Nephron progenitor cell (in vitro differentiated cells): ENCODE measurements at regions not wholly inside any gene's neighbourhood (a gene's known extent, or its start where the extent isn't known, plus 50 kb on each side); places are given as distances from the start of the nearest gene placed in this dataset.
"Not testable (repeated sequence)": the region's sequence is repeated elsewhere in the genome, so short reads cannot be mapped to it uniquely, and the experiment has no call there.

Experiments used
- DNase-seq: peaks from one replicate; pipeline ENCODE4 v3.0.0; 2021
- H3K27ac Mint-ChIP-seq: 2 replicates; pipeline ENCODE4 v1.8.0; 2021; ENCODE audit warnings: mild to moderate bottlenecking, moderate library complexity, mixed read lengths
- H3K27me3 Mint-ChIP-seq: 2 replicates; pipeline ENCODE4 v1.8.0; 2021; ENCODE audit warnings: mild to moderate bottlenecking, low read depth, mixed read lengths; ENCODE audit not compliant: poor library complexity
- H3K36me3 Mint-ChIP-seq: 2 replicates; pipeline ENCODE4 v1.8.0; 2021; ENCODE audit warnings: low read depth, mixed read lengths
- H3K4me1 Mint-ChIP-seq: 2 replicates; pipeline ENCODE4 v1.8.0; 2021; ENCODE audit warnings: mixed read lengths
- H3K4me3 Mint-ChIP-seq: 2 replicates; pipeline ENCODE4 v1.8.0; 2021; ENCODE audit warnings: mild to moderate bottlenecking, moderate library complexity, mixed read lengths
- H3K9me3 Mint-ChIP-seq: 2 replicates; pipeline ENCODE4 v1.8.0; 2021; ENCODE audit warnings: mild to moderate bottlenecking, moderate library complexity, mixed read lengths
- CTCF ChIP-seq: fragments of 200-600 bp; sonication (generic); IDR thresholded peaks from 2 replicates; pipeline ENCODE4 v1.5.0; 2021; ENCODE audit warnings: antibody characterized with exemption

- DNase-seq, result no peak
- Mint-ChIP-seq H3K9me3 (peaks cover 28% of the 10 kb centered on the region), H3K27ac (no peak overlapping the region), H3K4me3 (no peak overlapping the region), H3K36me3 (no peaks in the 10 kb centered on the region), H3K4me1 (no peaks in the 10 kb centered on the region), H3K27me3 (peaks cover 2% of the 10 kb centered on the region)
- TF ChIP-seq CTCF, result no peak
Observed at GRCh38 chr12:87425942-87426554, 603.2 kb downstream of the C12orf50 start.

GRCh38 chr12:87421233-87421632 is 608.0 kb downstream of the C12orf50 start:
- H3K27ac Mint-ChIP-seq, H3K4me3 Mint-ChIP-seq, DNase-seq, H3K4me1 Mint-ChIP-seq, H3K27me3 Mint-ChIP-seq, H3K36me3 Mint-ChIP-seq: not testable (repeated sequence)
- H3K9me3 Mint-ChIP-seq, result peaks cover 27% of the 10 kb centered on the region

- Mint-ChIP-seq H3K9me3 (peaks cover 17% of the 10 kb centered on the region), H3K36me3 (no peaks in the 10 kb centered on the region), H3K4me3 (no peak overlapping the region), H3K27ac (no peak overlapping the region), H3K27me3 (peaks cover 2% of the 10 kb centered on the region), H3K4me1 (no peaks in the 10 kb centered on the region)
- no peak for TF ChIP-seq CTCF
- no peak for DNase-seq
Observed at GRCh38 chr12:87413784-87414183, 615.4 kb downstream of the C12orf50 start.

- H3K4me1 Mint-ChIP-seq, result no peaks in the 10 kb centered on the region
- H3K4me3 Mint-ChIP-seq, result no peak overlapping the region
- peaks cover 5% of the 10 kb centered on the region for H3K9me3 Mint-ChIP-seq
Observed at GRCh38 chr12:87406926-87407325, 622.3 kb downstream of the C12orf50 start.

GRCh38 chr12:87405918-87406317 is 623.3 kb downstream of the C12orf50 start:
- H3K36me3 Mint-ChIP-seq, result no peaks in the 10 kb centered on the region
- H3K4me3 Mint-ChIP-seq, result no peak overlapping the region
- TF ChIP-seq CTCF, result no peak
- no peak overlapping the region for H3K27ac Mint-ChIP-seq
- H3K4me1 Mint-ChIP-seq, result no peaks in the 10 kb centered on the region
- no peaks in the 10 kb centered on the region for H3K27me3 Mint-ChIP-seq
- no peak for DNase-seq
- H3K9me3 Mint-ChIP-seq, result no peaks in the 10 kb centered on the region

More at GRCh38 chr12:87406926-87407325, 622.3 kb downstream of the C12orf50 start:
- Mint-ChIP-seq H3K27me3 (no peaks in the 10 kb centered on the region), H3K27ac (no peak overlapping the region), H3K36me3 (no peaks in the 10 kb centered on the region)
- DNase-seq, result no peak
- no peak for TF ChIP-seq CTCF

- not testable (repeated sequence) for H3K27me3 Mint-ChIP-seq, H3K4me3 Mint-ChIP-seq, H3K27ac Mint-ChIP-seq, DNase-seq, H3K4me1 Mint-ChIP-seq, H3K36me3 Mint-ChIP-seq
- H3K9me3 Mint-ChIP-seq, result peaks cover 63% of the 10 kb centered on the region
Observed at GRCh38 chr12:87394168-87394567, 635.0 kb downstream of the C12orf50 start.

GRCh38 chr12:87388376-87388775 is 640.8 kb downstream of the C12orf50 start:
- Mint-ChIP-seq H3K9me3 (peaks cover 14% of the 10 kb centered on the region), H3K4me3 (no peak overlapping the region), H3K4me1 (peaks cover 19% of the 10 kb centered on the region), H3K27me3 (no peaks in the 10 kb centered on the region), H3K27ac (no peak overlapping the region), H3K36me3 (no peaks in the 10 kb centered on the region)
- no peak for TF ChIP-seq CTCF
- DNase-seq, result no peak
